VCaP (cell line): ENCODE measurements at regions not wholly inside any gene's neighbourhood (a gene's known extent, or its start where the extent isn't known, plus 50 kb on each side); places are given as distances from the start of the nearest gene placed in this dataset.

Experiments used
- H3K27ac ChIP-seq: fragments of 450-650 bp; 2 replicates; pipeline ENCODE4 v1.5.1; 2017
- CTCF ChIP-seq: fragments of 450-650 bp; conservative IDR thresholded peaks from 2 replicates; pipeline ENCODE4 v1.5.1; 2017; ENCODE audit warnings: mild to moderate bottlenecking, moderate library complexity

GRCh38 chr3:78021710-78022109 lies 981.8 kb downstream of the ROBO2 start:
- no peak overlapping the region for H3K27ac ChIP-seq
- TF ChIP-seq CTCF = no peak

GRCh38 chr3:78022232-78022631 lies 982.3 kb downstream of the ROBO2 start:
- no peak overlapping the region for H3K27ac ChIP-seq
- TF ChIP-seq CTCF = no peak

- no peak for TF ChIP-seq CTCF
- H3K27ac ChIP-seq = no peak overlapping the region
Measured at GRCh38 chr3:78023257-78023656, 983.4 kb downstream of the ROBO2 start.

GRCh38 chr3:78025916-78026315 lies 986.0 kb downstream of the ROBO2 start:
- TF ChIP-seq CTCF = no peak
- H3K27ac ChIP-seq = no peak overlapping the region

GRCh38 chr3:78026318-78026828 lies 986.5 kb downstream of the ROBO2 start:
- no peak overlapping the region for H3K27ac ChIP-seq
- TF ChIP-seq CTCF = no peak

- TF ChIP-seq CTCF = no peak
- no peak overlapping the region for H3K27ac ChIP-seq
Measured at GRCh38 chr3:78029775-78030174, 989.9 kb downstream of the ROBO2 start.

GRCh38 chr3:78035131-78035641 lies 995.3 kb downstream of the ROBO2 start:
- TF ChIP-seq CTCF = no peak
- H3K27ac ChIP-seq = no peak overlapping the region
